ENCODE measurements at regions not wholly inside any gene's neighbourhood (a gene's known extent, or its start where the extent isn't known, plus 50 kb on each side); places are given as distances from the start of the nearest gene placed in this dataset.
"Not testable (repeated sequence)": the region's sequence is repeated elsewhere in the genome, so short reads cannot be mapped to it uniquely, and the experiment has no call there.

- Histone ChIP-seq H3K36me3 (no peaks in the 10 kb centered on the region), H3K4me3 (no peak overlapping the region), H3K27me3 (no peaks in the 10 kb centered on the region), H3K27ac (no peak overlapping the region), H3K9me3 (no peaks in the 10 kb centered on the region), H3K4me1 (no peaks in the 10 kb centered on the region)
- TF ChIP-seq CTCF (IDR thresholded peaks at IDR 0.05) (no peak), POLR2A (IDR thresholded peaks at IDR 0.05) (no peak)
- intact Hi-C loops (cut with DNase I; ENCODE audit: low total_unique reads): no loop called here
- DNase-seq: no peak
These were observed 268.3 kb downstream of the KCNJ2 start for GRCh38 chr17:70437656-70438055.

- intact Hi-C loops (cut with DNase I; ENCODE audit: low total_unique reads): no loop called here
- Histone ChIP-seq H3K9me3 (no peaks in the 10 kb centered on the region), H3K36me3 (no peaks in the 10 kb centered on the region), H3K4me3 (no peak overlapping the region), H3K4me1 (no peaks in the 10 kb centered on the region), H3K27me3 (no peaks in the 10 kb centered on the region), H3K27ac (no peak overlapping the region)
- no peak for TF ChIP-seq CTCF (IDR thresholded peaks at IDR 0.05)
- no peak for TF ChIP-seq POLR2A (IDR thresholded peaks at IDR 0.05)
- DNase-seq: no peak
These were observed 277.1 kb downstream of the KCNJ2 start for GRCh38 chr17:70446446-70446845.

- Histone ChIP-seq H3K4me1 (no peaks in the 10 kb centered on the region), H3K4me3 (no peak overlapping the region), H3K27ac (no peak overlapping the region), H3K27me3 (no peaks in the 10 kb centered on the region), H3K36me3 (no peaks in the 10 kb centered on the region), H3K9me3 (no peaks in the 10 kb centered on the region)
- TF ChIP-seq CTCF (IDR thresholded peaks at IDR 0.05) (no peak), POLR2A (IDR thresholded peaks at IDR 0.05) (no peak)
- DNase-seq: no peak
- intact Hi-C loops (cut with DNase I; ENCODE audit: low total_unique reads): no loop called here
These were observed 278.3 kb downstream of the KCNJ2 start for GRCh38 chr17:70447588-70447987.

- H3K4me3 ChIP-seq; H3K4me1 ChIP-seq; DNase-seq; H3K27ac ChIP-seq; H3K36me3 ChIP-seq; H3K9me3 ChIP-seq; H3K27me3 ChIP-seq; intact Hi-C loops (cut with DNase I; ENCODE audit: low total_unique reads): not testable (repeated sequence)
These were observed 283.7 kb downstream of the KCNJ2 start for GRCh38 chr17:70453075-70453474.

- Histone ChIP-seq H3K4me1 (no peaks in the 10 kb centered on the region), H3K36me3 (no peaks in the 10 kb centered on the region), H3K27me3 (no peaks in the 10 kb centered on the region), H3K9me3 (no peaks in the 10 kb centered on the region), H3K27ac (no peak overlapping the region), H3K4me3 (no peak overlapping the region)
- no peak for TF ChIP-seq CTCF (IDR thresholded peaks at IDR 0.05)
- TF ChIP-seq POLR2A (IDR thresholded peaks at IDR 0.05): no peak
- intact Hi-C loops (cut with DNase I; ENCODE audit: low total_unique reads): no loop called here
- no peak for DNase-seq
These were observed 285.0 kb downstream of the KCNJ2 start for GRCh38 chr17:70454377-70454776.

- TF ChIP-seq POLR2A (IDR thresholded peaks at IDR 0.05) (no peak), CTCF (IDR thresholded peaks at IDR 0.05) (no peak)
- intact Hi-C loops (cut with DNase I; ENCODE audit: low total_unique reads): no loop called here
- H3K27me3 ChIP-seq: no peaks in the 10 kb centered on the region
- no peak overlapping the region for H3K4me3 ChIP-seq
- no peak overlapping the region for H3K27ac ChIP-seq
- H3K36me3 ChIP-seq: no peaks in the 10 kb centered on the region
- no peak for DNase-seq
- no peaks in the 10 kb centered on the region for H3K9me3 ChIP-seq
- H3K4me1 ChIP-seq: no peaks in the 10 kb centered on the region
These were observed 285.6 kb downstream of the KCNJ2 start for GRCh38 chr17:70454908-70455307.

Measured in uterus (tissue), 3 donors.